GM19468 (cell line): ENCODE measurements at regions not wholly inside any gene's neighbourhood (a gene's known extent, or its start where the extent isn't known, plus 50 kb on each side); places are given as distances from the start of the nearest gene placed in this dataset.
"Not testable (repeated sequence)": the region's sequence is repeated elsewhere in the genome, so short reads cannot be mapped to it uniquely, and the experiment has no call there.

Source experiments
- ATAC-seq: cut with Tn5 transposase; IDR thresholded peaks from one replicate; pipeline ENCODE4 v1.9.1; 2021; ENCODE audit warnings: mild to moderate bottlenecking, moderate library complexity, moderate number of reproducible peaks; ENCODE audit not compliant: unreplicated experiment; ENCODE audit errors: extremely low read depth

- ATAC-seq = no peak
Observed at GRCh38 chr2:107530046-107530445, 296.6 kb upstream of the RGPD4 start.

GRCh38 chr2:107534926-107535325 lies 291.8 kb upstream of the RGPD4 start:
- ATAC-seq = no peak

DNA sequence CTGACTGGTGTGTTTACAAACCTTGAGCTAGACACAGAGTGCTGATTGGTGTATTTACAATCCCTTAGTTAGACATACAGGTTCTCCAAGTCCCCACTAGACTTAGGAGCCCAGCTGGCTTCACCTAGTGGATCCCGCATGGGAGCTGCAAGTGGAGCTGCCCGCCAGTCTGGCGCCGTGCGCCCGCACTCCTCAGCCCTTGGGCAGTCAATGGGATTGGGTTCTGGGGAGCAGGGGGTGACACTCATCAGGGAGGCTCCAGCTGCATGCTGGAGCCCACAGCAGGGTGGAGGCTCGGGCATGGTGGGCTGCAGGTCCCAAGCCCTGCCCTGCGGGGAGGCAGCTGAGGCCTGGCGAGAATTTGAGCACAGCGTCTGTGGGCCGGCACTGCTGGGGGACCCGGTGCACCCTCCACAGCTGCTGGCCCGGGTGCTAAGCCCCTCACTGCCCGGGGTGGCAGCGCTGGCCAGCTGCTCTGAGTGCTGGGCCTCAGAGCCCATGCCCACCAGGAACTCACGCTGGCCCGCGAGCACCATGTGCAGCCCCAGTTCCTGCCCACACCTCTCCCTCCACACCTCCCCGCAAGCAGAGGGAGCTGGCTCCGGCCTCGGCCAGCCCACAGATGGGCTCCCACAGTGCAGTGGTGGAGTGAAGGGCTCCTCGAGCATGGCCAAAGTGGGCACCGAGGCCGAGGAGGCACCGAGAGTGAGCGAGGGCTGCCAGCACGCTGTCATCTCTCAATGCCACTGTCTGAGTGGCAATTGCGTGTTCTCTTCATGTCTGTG lies 290.6 kb upstream of the RGPD4 start:
- ATAC-seq = not testable (repeated sequence)

DNA sequence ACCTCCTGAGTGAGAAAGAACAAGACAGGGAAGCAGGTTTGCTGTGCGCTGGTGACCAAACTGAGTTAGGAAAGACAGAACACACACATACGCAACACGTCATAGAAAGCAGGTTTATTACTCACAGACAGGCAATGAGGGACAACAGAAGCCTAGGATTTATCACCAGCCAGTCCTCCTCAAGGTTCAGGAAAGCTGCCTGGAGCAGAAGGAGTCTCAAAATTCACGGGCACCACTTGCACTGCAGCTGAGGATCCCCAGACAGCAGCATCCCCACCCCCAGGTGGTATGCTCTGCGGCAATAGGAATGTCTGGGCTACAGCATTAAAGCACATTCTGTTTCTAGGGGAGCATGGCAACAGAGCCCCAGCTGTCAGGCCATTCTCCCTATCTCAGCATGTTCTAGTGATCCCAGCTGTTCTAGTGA lies 284.4 kb upstream of the RGPD4 start:
- ATAC-seq = no peak

DNA sequence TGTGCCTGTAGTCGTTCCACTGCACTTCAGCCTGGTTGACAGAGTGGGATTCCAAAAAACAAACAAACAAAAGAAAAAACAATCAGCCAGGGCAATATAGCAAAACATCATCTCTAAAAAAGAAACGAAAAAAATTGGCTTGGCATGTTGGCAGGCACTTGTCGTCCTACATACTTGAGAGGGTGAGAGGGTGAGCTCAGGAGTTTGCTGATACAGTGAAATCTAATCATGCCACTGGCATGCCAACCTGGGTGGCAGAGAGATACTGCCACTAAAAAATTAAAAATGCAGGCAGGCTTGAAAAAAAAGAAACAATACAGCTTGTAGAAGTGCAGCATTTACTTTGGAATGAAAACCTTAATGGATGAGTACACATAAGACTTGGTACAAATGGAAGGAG lies 282.9 kb upstream of the RGPD4 start:
- no peak for ATAC-seq

GRCh38 chr2:107545066-107545465 lies 281.6 kb upstream of the RGPD4 start:
- ATAC-seq = no peak

DNA sequence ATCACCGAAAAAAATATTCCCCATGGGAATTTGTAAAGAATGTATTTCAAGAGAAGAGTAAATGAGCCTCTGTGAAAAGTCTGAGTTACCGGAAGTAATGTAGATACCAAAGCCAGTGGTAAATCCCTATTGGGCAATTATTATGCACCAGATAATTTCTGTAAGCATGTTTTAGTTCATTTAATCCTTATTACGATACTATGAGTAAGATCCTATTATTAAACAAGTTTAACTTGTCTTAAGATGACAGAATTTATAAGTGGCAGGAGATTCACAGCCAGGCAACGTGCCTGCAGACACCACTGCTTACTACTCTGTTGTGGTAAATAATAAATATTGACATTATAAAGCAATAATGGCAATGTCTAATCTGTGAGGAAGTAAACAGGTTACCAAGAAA lies 280.8 kb upstream of the RGPD4 start:
- no peak for ATAC-seq

- ATAC-seq = no peak
Observed at GRCh38 chr2:107548216-107548615, 278.5 kb upstream of the RGPD4 start.

DNA sequence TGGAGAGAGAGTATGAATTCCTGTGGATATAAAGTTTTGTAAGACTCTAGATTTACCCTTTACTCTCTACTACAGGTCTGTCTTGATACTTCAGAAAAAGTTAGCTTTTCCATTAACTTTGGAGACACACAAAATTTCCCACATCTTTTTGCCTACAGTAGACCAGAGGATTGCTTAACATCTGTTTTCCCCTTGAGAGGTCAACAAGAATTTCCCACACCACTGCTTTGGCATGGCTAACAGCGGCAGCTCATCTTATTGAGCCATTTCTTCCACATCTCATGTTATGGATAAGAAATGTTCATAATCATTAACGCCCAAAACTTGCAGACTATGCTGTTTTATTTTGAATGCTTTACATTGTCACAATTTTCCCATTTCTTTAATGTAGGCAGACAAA lies 273.6 kb upstream of the RGPD4 start:
- ATAC-seq = no peak

- ATAC-seq = no peak
Observed at GRCh38 chr2:107553539-107553938, 273.2 kb upstream of the RGPD4 start.

DNA sequence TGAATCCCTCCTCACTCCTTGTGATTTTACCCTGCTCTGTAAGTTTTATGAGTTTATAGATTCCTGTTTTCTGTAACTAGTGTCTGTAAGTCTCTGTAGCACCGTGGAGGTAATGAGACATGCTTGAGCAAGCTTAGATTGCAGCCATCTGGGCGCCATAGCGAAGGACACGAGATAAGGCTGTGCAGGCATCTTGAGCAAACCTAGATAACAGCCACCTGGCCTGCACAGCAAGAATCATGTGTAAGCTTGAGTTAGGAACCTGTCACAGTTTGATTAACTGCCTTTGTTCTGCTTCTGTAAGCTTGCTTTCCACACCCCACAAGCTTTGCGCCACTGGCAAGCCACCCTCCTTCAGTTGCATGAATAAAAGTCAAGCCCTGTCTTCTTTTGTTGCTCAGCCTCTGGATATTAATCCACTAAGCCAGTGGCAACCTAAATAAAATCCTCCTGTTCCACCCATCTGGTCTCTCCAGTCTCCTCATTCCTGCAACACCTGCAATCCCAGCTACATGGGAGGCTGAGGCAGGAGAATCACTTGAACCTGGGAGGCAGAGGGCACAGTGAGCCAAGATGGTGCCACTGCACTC lies 270.6 kb upstream of the RGPD4 start:
- ATAC-seq = no peak

- ATAC-seq = no peak
Observed at GRCh38 chr2:107558295-107558694, 268.4 kb upstream of the RGPD4 start.

GRCh38 chr2:107569496-107569895 lies 257.2 kb upstream of the RGPD4 start:
- ATAC-seq = no peak

DNA sequence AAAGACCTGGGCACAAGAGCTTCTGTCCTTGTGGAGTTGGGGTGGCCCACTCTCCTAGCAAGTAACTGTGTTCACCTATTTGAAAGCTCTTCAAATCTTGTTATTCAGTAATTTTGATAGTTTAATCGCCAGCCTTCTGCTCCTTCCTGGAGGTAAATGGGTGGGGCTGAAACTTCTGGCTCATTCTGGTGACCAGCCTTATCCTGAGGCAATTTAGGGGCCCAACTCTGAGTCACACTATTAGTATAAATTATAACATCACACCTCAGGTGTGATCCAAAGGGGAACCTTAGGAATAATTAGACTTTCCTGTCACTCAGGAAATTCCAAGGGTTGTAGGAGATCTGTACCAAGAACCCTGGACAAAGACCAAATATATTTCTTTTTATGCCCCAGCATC lies 255.8 kb upstream of the RGPD4 start:
- ATAC-seq = no peak

- not testable (repeated sequence) for ATAC-seq
Observed at GRCh38 chr2:107572890-107573289, 253.8 kb upstream of the RGPD4 start.

- no peak for ATAC-seq
Observed at GRCh38 chr2:107576991-107577390, 249.7 kb upstream of the RGPD4 start.

DNA sequence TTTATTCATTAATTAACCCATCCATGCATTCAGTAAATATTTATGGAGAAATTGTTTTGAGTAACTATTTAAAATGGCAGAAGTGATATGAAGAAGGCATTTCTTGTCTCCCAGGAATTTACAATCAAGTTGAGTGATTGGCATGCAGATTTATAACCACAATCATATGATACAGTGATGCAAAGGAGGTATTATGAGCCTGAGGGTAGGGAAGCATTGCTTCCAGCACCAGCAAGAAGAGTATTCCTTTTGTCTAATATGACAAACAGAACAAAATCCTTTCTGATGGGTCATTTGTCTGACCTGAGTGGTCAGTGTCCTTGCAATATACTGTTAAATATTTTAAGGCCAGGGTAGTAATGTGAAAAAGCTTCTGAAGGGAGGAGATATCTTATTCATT lies 244.2 kb upstream of the RGPD4 start:
- ATAC-seq = no peak

DNA sequence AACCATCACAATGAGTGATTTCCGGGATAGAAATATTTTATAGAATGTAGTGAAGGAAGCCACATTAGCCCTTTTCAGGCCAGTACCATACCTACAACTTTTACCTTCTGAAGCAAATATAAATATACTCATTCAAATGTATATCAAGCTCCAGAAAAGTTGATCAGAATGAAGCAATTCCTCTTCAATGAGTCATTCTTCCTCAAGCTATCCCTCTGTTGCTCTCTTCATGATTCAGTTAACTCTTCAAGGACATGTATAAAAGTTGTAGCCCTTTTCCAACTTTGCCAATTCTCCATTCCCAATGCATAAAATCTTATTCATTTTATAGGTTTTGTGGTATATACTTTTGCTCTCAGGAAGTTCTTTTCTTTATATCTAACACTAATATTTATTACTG lies 242.1 kb upstream of the RGPD4 start:
- ATAC-seq = no peak

DNA sequence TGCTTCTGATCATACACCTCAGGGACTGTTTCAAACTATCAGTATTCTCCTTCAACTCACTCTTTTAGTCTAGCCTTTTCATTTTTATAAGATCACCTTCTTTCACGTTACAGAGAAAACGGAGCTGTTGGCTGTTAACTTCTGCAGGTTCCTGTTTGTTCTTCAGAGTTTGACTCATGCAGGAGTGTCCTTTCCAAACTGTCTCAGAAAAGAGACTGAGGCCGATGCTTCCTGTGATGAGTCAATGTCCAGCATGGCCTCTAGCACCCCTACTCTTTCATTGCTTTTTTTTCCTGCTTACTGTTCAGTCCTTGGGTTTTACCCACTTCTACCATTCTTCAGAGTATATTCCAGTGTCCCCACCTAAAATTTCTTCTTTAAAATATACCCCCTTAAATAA lies 240.8 kb upstream of the RGPD4 start:
- no peak for ATAC-seq

- ATAC-seq = no peak
Observed at GRCh38 chr2:107588181-107588580, 238.5 kb upstream of the RGPD4 start.

GRCh38 chr2:107589079-107589491 lies 237.6 kb upstream of the RGPD4 start:
- ATAC-seq = no peak
